GM12891 (cell line): ENCODE measurements at regions not wholly inside any gene's neighbourhood (a gene's known extent, or its start where the extent isn't known, plus 50 kb on each side); places are given as distances from the start of the nearest gene placed in this dataset.

Experiments used
- POLR2A ChIP-seq: IDR thresholded peaks from 2 replicates; pipeline ENCODE4 v1.6.1; 2011; ENCODE audit warnings: low read depth, low read length, control low read depth
- POLR2AphosphoS5 ChIP-seq: IDR thresholded peaks from 2 replicates; pipeline ENCODE4 v1.6.1; 2011; ENCODE audit warnings: low read depth, low read length, control low read depth
- SPI1 ChIP-seq: IDR thresholded peaks from 2 replicates; pipeline ENCODE4 v1.6.1; 2011; ENCODE audit warnings: low read depth, low read length, control low read depth
- TAF1 ChIP-seq: IDR thresholded peaks from 2 replicates; pipeline ENCODE4 v1.6.1; 2011; ENCODE audit warnings: low read depth, low read length, control low read depth

GRCh38 chr16:76791151-76791550, 399.8 kb upstream of the MON1B start:
- TF ChIP-seq TAF1 (no peak), POLR2A (no peak), POLR2AphosphoS5 (no peak), SPI1 (no peak)
